ENCODE measurements at regions not wholly inside any gene's neighbourhood (a gene's known extent, or its start where the extent isn't known, plus 50 kb on each side); places are given as distances from the start of the nearest gene placed in this dataset.

DNA sequence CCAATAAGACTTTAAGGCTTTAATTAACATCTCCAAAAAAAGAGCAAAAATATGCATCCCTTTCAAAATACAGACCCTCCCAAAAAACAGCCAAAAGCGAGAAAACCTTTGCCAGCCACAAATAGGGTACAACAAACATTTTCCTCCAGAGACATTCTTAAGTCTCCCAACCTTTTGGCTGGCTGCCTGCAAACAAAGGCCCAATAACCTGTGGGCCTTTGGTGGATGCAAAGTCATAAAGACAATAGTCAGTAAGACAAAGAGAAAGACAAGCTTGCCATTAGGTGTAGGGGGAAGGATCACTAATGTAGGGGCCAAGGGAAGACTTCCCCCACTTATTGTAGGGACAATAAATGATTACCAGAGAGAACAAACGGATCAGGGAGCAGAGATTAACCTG is 215.5 kb upstream of the ZFP42 start:
- WGBS, 2 donors, result 87 to 96% methylated on average over 2 of the region's 2 CpGs
- intact Hi-C loops (cut with DNase I), result no loop called here
- no peak overlapping the region for H3K27ac ChIP-seq (ENCODE audit: low read depth in 1 of 2, low read length in 2 of 2)
- no peak for DNase-seq
- peaks cover 2% of the 10 kb centered on the region for H3K9me3 ChIP-seq (ENCODE audit: control insufficient read depth, low read length)
- H3K27me3 ChIP-seq (ENCODE audit: control insufficient read depth in 1 of 2, insufficient read depth in 2 of 2, low read length in 1 of 2), result no peaks in the 10 kb centered on the region
- H3K4me3 ChIP-seq (ENCODE audit: low read length in 2 of 2), result no peak overlapping the region
- no peak for ATAC-seq (ENCODE audit: low FRiP score)
- no peaks in the 10 kb centered on the region for H3K4me1 ChIP-seq (ENCODE audit: control insufficient read depth in 1 of 2, insufficient read depth in 2 of 2, low read length in 2 of 2)
- no peaks in the 10 kb centered on the region for H3K36me3 ChIP-seq (ENCODE audit: control insufficient read depth in 1 of 2, insufficient read depth in 2 of 2, low read length in 1 of 2)

DNA sequence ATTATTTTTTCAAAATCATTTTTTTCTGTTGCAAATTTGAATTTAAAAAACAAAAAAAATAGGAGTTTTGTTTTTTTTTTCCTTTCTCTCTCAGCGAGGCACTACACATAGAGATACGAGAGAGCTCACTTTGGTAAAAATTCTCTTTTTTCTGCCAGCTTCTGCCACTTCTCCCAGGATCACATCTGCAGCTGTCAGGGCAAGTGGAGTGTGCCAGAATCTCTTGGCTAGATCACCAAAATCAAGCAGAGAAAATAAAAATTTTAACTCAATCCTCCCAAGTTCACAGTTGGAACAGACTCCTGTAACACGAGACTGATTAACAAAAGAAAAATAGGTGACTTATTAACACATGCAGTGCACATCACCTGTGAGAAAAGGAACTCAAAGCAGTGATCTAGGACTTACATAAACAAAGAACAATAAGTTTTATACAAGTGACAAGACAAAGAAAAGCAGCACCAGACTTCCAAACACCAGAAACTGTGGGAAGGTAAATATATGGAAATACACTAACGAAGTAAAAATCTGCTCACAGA is 213.2 kb upstream of the ZFP42 start:
- 18 to 20% methylated on average over 4 of the region's 4 CpGs for whole genome bisulfite sequencing, 2 donors
- Histone ChIP-seq H3K27me3 (ENCODE audit: control insufficient read depth in 1 of 2, insufficient read depth in 2 of 2, low read length in 1 of 2) (no peaks in the 10 kb centered on the region), H3K4me1 (ENCODE audit: control insufficient read depth in 1 of 2, insufficient read depth in 2 of 2, low read length in 2 of 2) (no peaks in the 10 kb centered on the region), H3K4me3 (ENCODE audit: low read length in 2 of 2) (no peak overlapping the region), H3K9me3 (ENCODE audit: control insufficient read depth, low read length) (peaks cover 2% of the 10 kb centered on the region), H3K36me3 (ENCODE audit: control insufficient read depth in 1 of 2, insufficient read depth in 2 of 2, low read length in 1 of 2) (no peaks in the 10 kb centered on the region), H3K27ac (ENCODE audit: low read depth in 1 of 2, low read length in 2 of 2) (no peak overlapping the region)
- no peak for ATAC-seq (ENCODE audit: low FRiP score)
- DNase-seq, result no peak
- intact Hi-C loops (cut with DNase I), result no loop called here

DNA sequence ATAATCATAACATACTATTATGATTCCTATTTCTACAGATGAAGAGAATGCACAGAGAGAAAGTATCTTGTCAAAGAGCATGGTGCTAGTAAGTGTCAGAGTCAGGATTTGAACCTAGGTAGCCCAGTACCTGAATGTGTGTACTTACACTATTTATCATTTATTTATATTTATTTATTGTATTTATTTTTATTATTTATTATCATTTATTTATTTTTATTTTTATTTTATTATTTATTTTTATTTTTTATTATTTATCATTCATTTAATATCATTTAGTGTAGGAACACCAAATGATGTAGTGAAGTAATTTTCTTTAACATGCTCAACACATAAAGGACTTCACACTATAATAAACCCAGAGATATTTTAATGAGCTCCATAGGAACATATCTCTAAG is 209.4 kb upstream of the ZFP42 start:
- Histone ChIP-seq H3K27me3 (ENCODE audit: control insufficient read depth in 1 of 2, insufficient read depth in 2 of 2, low read length in 1 of 2) (no peaks in the 10 kb centered on the region), H3K4me3 (ENCODE audit: low read length in 2 of 2) (no peak overlapping the region), H3K4me1 (ENCODE audit: control insufficient read depth in 1 of 2, insufficient read depth in 2 of 2, low read length in 2 of 2) (no peaks in the 10 kb centered on the region), H3K27ac (ENCODE audit: low read depth in 1 of 2, low read length in 2 of 2) (no peak overlapping the region), H3K36me3 (ENCODE audit: control insufficient read depth in 1 of 2, insufficient read depth in 2 of 2, low read length in 1 of 2) (no peaks in the 10 kb centered on the region), H3K9me3 (ENCODE audit: control insufficient read depth, low read length) (peaks cover 2% of the 10 kb centered on the region)
- no peak for ATAC-seq (ENCODE audit: low FRiP score)
- DNase-seq, result no peak
- intact Hi-C loops (cut with DNase I), result no loop called here

DNA sequence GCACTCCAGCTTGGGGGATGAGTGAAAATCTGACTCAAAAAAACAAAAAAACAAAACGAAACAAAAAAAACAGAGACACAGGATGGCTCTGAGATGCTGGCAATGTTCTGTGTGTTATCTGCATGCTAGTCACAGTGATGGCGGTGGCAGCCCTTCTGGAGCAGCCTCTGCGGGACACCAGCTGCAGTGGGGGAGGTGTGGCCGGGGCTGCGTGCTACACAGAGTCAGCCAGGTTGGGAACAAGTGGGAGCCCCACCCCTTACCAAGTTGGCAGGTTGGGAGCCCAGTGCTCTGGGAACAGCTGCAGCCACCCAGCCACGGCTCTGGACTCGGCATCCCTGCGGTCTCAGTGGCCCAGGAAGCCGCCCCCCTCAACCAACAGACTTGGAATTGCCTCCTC is 206.5 kb upstream of the ZFP42 start:
- WGBS, 2 donors, result 93 to 96% methylated on average over 9 of the region's 9 CpGs
- Histone ChIP-seq H3K4me1 (ENCODE audit: control insufficient read depth in 1 of 2, insufficient read depth in 2 of 2, low read length in 2 of 2) (no peaks in the 10 kb centered on the region), H3K27me3 (ENCODE audit: control insufficient read depth in 1 of 2, insufficient read depth in 2 of 2, low read length in 1 of 2) (no peaks in the 10 kb centered on the region), H3K9me3 (ENCODE audit: control insufficient read depth, low read length) (peaks cover 2% of the 10 kb centered on the region), H3K4me3 (ENCODE audit: low read length in 2 of 2) (no peak overlapping the region), H3K27ac (ENCODE audit: low read depth in 1 of 2, low read length in 2 of 2) (no peak overlapping the region), H3K36me3 (ENCODE audit: control insufficient read depth in 1 of 2, insufficient read depth in 2 of 2, low read length in 1 of 2) (no peaks in the 10 kb centered on the region)
- DNase-seq (no peak), ATAC-seq (ENCODE audit: low FRiP score) (no peak)
- intact Hi-C loops (cut with DNase I), result no loop called here

DNA sequence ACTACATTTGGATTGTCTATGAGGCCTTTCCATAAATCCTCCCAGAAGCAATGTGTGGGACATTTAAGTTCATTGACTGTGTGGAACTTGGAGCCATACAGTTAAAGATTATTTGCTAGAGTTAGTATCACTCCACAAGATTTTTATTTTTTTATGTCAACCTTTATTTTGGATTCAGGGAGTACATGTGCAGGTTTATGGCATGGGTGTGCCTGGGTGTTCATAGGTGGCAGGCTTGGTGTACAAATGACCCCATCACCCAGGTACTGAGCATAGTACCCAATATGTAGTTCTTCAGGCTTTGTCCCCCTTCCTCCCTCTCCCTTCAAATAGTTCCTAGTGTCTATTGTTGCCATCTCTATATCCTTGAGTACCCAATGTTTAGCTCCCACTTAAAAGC is 199.8 kb upstream of the ZFP42 start:
- intact Hi-C loops (cut with DNase I), result no loop called here
- H3K4me3 ChIP-seq (ENCODE audit: low read length in 2 of 2), result no peak overlapping the region
- no peak for ATAC-seq (ENCODE audit: low FRiP score)
- no peak for DNase-seq
- H3K36me3 ChIP-seq (ENCODE audit: control insufficient read depth in 1 of 2, insufficient read depth in 2 of 2, low read length in 1 of 2), result no peaks in the 10 kb centered on the region
- no peaks in the 10 kb centered on the region for H3K27me3 ChIP-seq (ENCODE audit: control insufficient read depth in 1 of 2, insufficient read depth in 2 of 2, low read length in 1 of 2)
- no peak overlapping the region for H3K27ac ChIP-seq (ENCODE audit: low read depth in 1 of 2, low read length in 2 of 2)
- H3K4me1 ChIP-seq (ENCODE audit: control insufficient read depth in 1 of 2, insufficient read depth in 2 of 2, low read length in 2 of 2), result no peaks in the 10 kb centered on the region
- peaks cover 3% of the 10 kb centered on the region for H3K9me3 ChIP-seq (ENCODE audit: control insufficient read depth, low read length)

DNA sequence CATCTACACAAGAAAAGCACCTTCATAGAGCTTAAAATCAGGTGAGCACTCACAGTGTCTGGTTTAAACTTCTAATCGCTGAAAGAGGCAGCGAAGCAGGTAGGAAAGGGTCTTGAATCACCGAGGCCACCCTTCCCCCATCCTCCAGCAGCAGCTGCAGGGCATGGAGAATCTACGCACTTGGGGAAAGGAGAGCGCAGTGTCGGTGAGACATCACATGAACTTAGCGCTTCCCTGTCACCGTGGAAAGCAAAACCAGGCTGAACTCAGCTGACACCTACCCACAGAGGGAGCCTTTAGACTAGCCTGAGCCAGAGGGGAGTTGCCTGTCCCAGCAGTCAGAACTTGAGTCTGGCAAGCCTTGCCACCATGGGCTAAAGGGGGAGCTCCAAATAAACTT is 197.2 kb upstream of the ZFP42 start:
- Histone ChIP-seq H3K4me1 (ENCODE audit: control insufficient read depth in 1 of 2, insufficient read depth in 2 of 2, low read length in 2 of 2) (no peaks in the 10 kb centered on the region), H3K36me3 (ENCODE audit: control insufficient read depth in 1 of 2, insufficient read depth in 2 of 2, low read length in 1 of 2) (no peaks in the 10 kb centered on the region), H3K27ac (ENCODE audit: low read depth in 1 of 2, low read length in 2 of 2) (no peak overlapping the region), H3K27me3 (ENCODE audit: control insufficient read depth in 1 of 2, insufficient read depth in 2 of 2, low read length in 1 of 2) (no peaks in the 10 kb centered on the region), H3K9me3 (ENCODE audit: control insufficient read depth, low read length) (peaks cover 3% of the 10 kb centered on the region), H3K4me3 (ENCODE audit: low read length in 2 of 2) (no peak overlapping the region)
- DNase-seq, result no peak
- intact Hi-C loops (cut with DNase I), result no loop called here
- 89 to 90% methylated on average over 8 of the region's 8 CpGs for WGBS, 2 donors
- ATAC-seq (ENCODE audit: low FRiP score), result no peak

DNA sequence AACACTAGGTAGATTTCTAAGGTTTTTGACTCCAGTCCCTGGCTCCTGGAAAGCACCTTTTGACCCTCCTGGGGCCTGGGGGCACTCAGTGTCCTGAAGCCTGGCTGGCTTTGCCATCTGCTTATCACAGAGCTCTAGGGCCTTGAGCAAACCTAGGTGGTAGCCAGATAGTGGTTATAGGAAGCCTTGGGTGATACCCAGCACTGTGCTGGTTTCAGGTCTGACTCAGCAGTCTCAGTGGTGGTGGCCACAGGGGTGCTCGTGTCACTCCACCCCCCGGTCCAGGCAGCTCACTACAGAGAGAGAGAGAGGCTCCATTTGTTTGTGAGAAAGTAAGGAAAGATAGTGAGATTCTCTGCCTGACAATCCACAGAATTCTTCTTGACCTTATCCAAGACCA is 195.8 kb upstream of the ZFP42 start:
- DNase-seq, result no peak

DNA sequence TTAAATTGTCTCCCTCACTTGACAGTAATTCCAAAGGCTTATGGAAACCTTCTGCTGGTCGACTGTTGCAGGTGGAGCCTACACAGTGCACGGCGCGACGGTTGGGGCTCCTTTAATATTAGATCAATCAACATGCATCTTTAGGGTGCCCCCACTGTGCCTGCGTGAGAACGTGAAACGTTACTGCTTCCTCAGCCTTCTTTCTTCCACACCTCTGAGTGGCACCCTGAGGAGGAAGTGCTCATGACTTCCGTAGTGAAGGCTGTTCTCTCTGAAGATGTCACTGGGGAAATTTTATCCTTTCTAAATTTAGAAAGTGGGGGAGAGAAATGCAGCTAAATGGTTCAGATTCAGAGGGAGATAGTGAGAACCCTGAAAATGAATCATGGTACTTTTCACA is 184.0 kb upstream of the ZFP42 start:
- intact Hi-C loops (cut with DNase I), result no loop called here
- ATAC-seq (ENCODE audit: low FRiP score) (no peak), DNase-seq (no peak)
- no peaks in the 10 kb centered on the region for H3K27me3 ChIP-seq (ENCODE audit: control insufficient read depth in 1 of 2, insufficient read depth in 2 of 2, low read length in 1 of 2)
- 68 to 69% methylated on average over 9 of the region's 9 CpGs for WGBS, 2 donors
- no peaks in the 10 kb centered on the region for H3K4me1 ChIP-seq (ENCODE audit: control insufficient read depth in 1 of 2, insufficient read depth in 2 of 2, low read length in 2 of 2)
- no peak overlapping the region for H3K27ac ChIP-seq (ENCODE audit: low read depth in 1 of 2, low read length in 2 of 2)
- H3K4me3 ChIP-seq (ENCODE audit: low read length in 2 of 2), result no peak overlapping the region
- no peaks in the 10 kb centered on the region for H3K36me3 ChIP-seq (ENCODE audit: control insufficient read depth in 1 of 2, insufficient read depth in 2 of 2, low read length in 1 of 2)
- no peaks in the 10 kb centered on the region for H3K9me3 ChIP-seq (ENCODE audit: control insufficient read depth, low read length)

More for the DNA sequence above, 195.8 kb upstream of the ZFP42 start:
- ATAC-seq (ENCODE audit: low FRiP score), result no peak
- intact Hi-C loops (cut with DNase I), result no loop called here
- H3K4me3 ChIP-seq (ENCODE audit: low read length in 2 of 2), result no peak overlapping the region
- WGBS, 2 donors, result 89 to 90% methylated on average over 2 of the region's 2 CpGs
- no peaks in the 10 kb centered on the region for H3K27me3 ChIP-seq (ENCODE audit: control insufficient read depth in 1 of 2, insufficient read depth in 2 of 2, low read length in 1 of 2)
- no peaks in the 10 kb centered on the region for H3K36me3 ChIP-seq (ENCODE audit: control insufficient read depth in 1 of 2, insufficient read depth in 2 of 2, low read length in 1 of 2)
- no peak overlapping the region for H3K27ac ChIP-seq (ENCODE audit: low read depth in 1 of 2, low read length in 2 of 2)
- H3K9me3 ChIP-seq (ENCODE audit: control insufficient read depth, low read length), result peaks cover 3% of the 10 kb centered on the region
- H3K4me1 ChIP-seq (ENCODE audit: control insufficient read depth in 1 of 2, insufficient read depth in 2 of 2, low read length in 2 of 2), result no peaks in the 10 kb centered on the region

DNA sequence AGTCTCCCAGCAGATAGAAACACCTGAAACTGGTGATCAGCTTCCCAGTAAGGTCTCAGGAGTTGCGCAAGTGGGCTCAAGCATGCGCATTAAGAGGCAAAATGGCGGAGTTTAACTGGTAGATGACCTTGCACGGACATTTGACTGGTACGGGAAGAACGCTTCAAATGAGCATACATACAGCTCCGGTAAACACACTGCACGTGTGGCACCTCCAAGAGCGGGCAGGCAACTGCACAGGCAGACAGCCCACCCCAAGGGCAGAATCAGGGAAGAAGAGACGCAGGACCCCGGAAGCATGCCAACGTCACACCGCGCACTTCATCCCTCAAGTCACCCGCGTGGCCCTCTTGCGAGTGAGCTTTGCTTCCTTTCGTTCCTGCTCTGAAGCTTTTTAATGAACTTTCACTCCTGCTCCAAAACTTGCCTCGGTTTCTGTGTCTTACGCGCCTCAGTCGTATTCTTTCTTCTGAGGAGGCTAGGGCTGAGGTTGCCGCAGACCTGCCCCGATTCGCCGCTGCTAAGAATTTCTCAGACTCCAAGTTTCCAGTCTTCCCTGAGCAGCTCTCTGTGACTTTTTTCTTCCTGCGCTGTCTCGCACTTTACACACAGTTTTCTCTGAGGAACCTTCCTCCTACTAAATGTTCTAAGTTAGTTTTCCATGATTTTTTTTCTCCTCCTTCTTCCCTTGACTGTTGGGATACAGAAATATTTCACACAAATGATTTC is 180.7 kb upstream of the ZFP42 start:
- Histone ChIP-seq H3K4me1 (ENCODE audit: control insufficient read depth in 1 of 2, insufficient read depth in 2 of 2, low read length in 2 of 2) (no peaks in the 10 kb centered on the region), H3K36me3 (ENCODE audit: control insufficient read depth in 1 of 2, insufficient read depth in 2 of 2, low read length in 1 of 2) (no peaks in the 10 kb centered on the region), H3K27ac (ENCODE audit: low read depth in 1 of 2, low read length in 2 of 2) (no peak overlapping the region), H3K27me3 (ENCODE audit: control insufficient read depth in 1 of 2, insufficient read depth in 2 of 2, low read length in 1 of 2) (no peaks in the 10 kb centered on the region), H3K4me3 (ENCODE audit: low read length in 2 of 2) (peak overlapping the region in 1 of 2 donors; percentile 0), H3K9me3 (ENCODE audit: control insufficient read depth, low read length) (no peaks in the 10 kb centered on the region)
- WGBS, 2 donors, result 75% methylated on average over 28 of the region's 28 CpGs
- intact Hi-C loops (cut with DNase I), result no loop called here
- ATAC-seq (ENCODE audit: low FRiP score) (peak; percentile 60), DNase-seq (no peak)

Measured in aorta (tissue), 5 donors.